Tibial nerve (tissue), 4 donors: ENCODE measurements at regions not wholly inside any gene's neighbourhood (a gene's known extent, or its start where the extent isn't known, plus 50 kb on each side); places are given as distances from the start of the nearest gene placed in this dataset.

Source experiments
- EP300 ChIP-seq, 2 donors: sonication (generic); formaldehyde crosslinking; IDR thresholded peaks; one replicate each; pipeline ENCODE4 v1.6.1; 2017; ENCODE audit warnings: antibody characterized with exemption in 2 of 2, mild to moderate bottlenecking in 1 of 2
- POLR2A ChIP-seq, 2 donors: fragments of 450-650 bp; IDR thresholded peaks; one replicate each; pipeline ENCODE4 v1.6.1; 2017; ENCODE audit warnings: antibody characterized with exemption in 2 of 2, mild to moderate bottlenecking in 2 of 2, moderate library complexity in 2 of 2
- TF ChIP-seq, protein P1 (sequence below), 5 experiments: fragments of 200-600 bp in 3 of 5; fragments of 450-650 bp in 2 of 5; sonication (generic) in 3 of 5; IDR thresholded peaks; one replicate each; pipeline ENCODE4 v1.5.1; 2016 to 2019; ENCODE audit warnings: antibody characterized with exemption in 5 of 5, mild to moderate bottlenecking in 3 of 5, moderate library complexity in 2 of 5

GRCh38 chr9:74277532-74277931, 219.6 kb upstream of the RORB start:
- TF ChIP-seq, protein P1, sequence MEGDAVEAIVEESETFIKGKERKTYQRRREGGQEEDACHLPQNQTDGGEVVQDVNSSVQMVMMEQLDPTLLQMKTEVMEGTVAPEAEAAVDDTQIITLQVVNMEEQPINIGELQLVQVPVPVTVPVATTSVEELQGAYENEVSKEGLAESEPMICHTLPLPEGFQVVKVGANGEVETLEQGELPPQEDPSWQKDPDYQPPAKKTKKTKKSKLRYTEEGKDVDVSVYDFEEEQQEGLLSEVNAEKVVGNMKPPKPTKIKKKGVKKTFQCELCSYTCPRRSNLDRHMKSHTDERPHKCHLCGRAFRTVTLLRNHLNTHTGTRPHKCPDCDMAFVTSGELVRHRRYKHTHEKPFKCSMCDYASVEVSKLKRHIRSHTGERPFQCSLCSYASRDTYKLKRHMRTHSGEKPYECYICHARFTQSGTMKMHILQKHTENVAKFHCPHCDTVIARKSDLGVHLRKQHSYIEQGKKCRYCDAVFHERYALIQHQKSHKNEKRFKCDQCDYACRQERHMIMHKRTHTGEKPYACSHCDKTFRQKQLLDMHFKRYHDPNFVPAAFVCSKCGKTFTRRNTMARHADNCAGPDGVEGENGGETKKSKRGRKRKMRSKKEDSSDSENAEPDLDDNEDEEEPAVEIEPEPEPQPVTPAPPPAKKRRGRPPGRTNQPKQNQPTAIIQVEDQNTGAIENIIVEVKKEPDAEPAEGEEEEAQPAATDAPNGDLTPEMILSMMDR (IDR thresholded peaks at IDR 0.05): no peak
- TF ChIP-seq POLR2A (IDR thresholded peaks at IDR 0.05): no peak
- TF ChIP-seq EP300 (IDR thresholded peaks at IDR 0.05): no peak
